Mesenchymal stem cell (in vitro differentiated cells and primary cell): ENCODE measurements at regions not wholly inside any gene's neighbourhood (a gene's known extent, or its start where the extent isn't known, plus 50 kb on each side); places are given as distances from the start of the nearest gene placed in this dataset.

Experiments used
- DNase-seq: peaks from one replicate; pipeline ENCODE4 v3.0.0-alpha.2; 2013
- H2AFZ ChIP-seq: one replicate; pipeline ENCODE4 v1.6.1; 2013; ENCODE audit warnings: low read depth, mild to moderate bottlenecking, control low read depth, inconsistent platforms, low read length, moderate library complexity
- H2AK5ac ChIP-seq: 2 replicates; pipeline ENCODE4 v1.6.1; 2013; ENCODE audit warnings: low read length, moderate library complexity, mild to moderate bottlenecking, inconsistent platforms; ENCODE audit not compliant: severe bottlenecking
- H2BK120ac ChIP-seq: one replicate; pipeline ENCODE4 v1.6.1; 2013; ENCODE audit warnings: low read depth, mild to moderate bottlenecking, inconsistent platforms, low read length, moderate library complexity
- H2BK12ac ChIP-seq, 2 experiments: one replicate each; pipeline ENCODE4 v1.6.1; 2013; ENCODE audit warnings: inconsistent platforms in 2 of 2, low read length in 2 of 2, mild to moderate bottlenecking in 2 of 2, moderate library complexity in 2 of 2, control low read depth in 1 of 2
- H2BK15ac ChIP-seq: one replicate; pipeline ENCODE4 v1.6.1; 2013; ENCODE audit warnings: mild to moderate bottlenecking, low read depth, inconsistent platforms; ENCODE audit not compliant: poor library complexity, severe bottlenecking
- H2BK5ac ChIP-seq: 2 replicates; pipeline ENCODE4 v1.6.1; 2013; ENCODE audit warnings: low read depth, mild to moderate bottlenecking, low read length, control low read depth, inconsistent platforms; ENCODE audit not compliant: poor library complexity, severe bottlenecking
- H3K14ac ChIP-seq, 2 experiments: one replicate each; pipeline ENCODE4 v1.6.1; 2013; ENCODE audit warnings: inconsistent platforms in 2 of 2, low read length in 2 of 2, control low read depth in 1 of 2, mild to moderate bottlenecking in 1 of 2, moderate library complexity in 1 of 2
- H3K18ac ChIP-seq, 2 experiments: one replicate each; pipeline ENCODE4 v1.6.1; 2013; ENCODE audit warnings: inconsistent platforms in 2 of 2, low read length in 2 of 2, control low read depth in 1 of 2, low read depth in 1 of 2, mild to moderate bottlenecking in 1 of 2
- H3K23ac ChIP-seq, 2 experiments: one replicate each; pipeline ENCODE4 v1.6.1; 2013; ENCODE audit warnings: inconsistent platforms in 2 of 2, low read length in 2 of 2, mild to moderate bottlenecking in 2 of 2, moderate library complexity in 2 of 2, control low read depth in 1 of 2
- H3K27ac ChIP-seq: 2 replicates; pipeline ENCODE4 v1.5.1; 2013; ENCODE audit warnings: mild to moderate bottlenecking, moderate library complexity, low read length, control low read depth, inconsistent platforms; ENCODE audit not compliant: poor library complexity, severe bottlenecking
- H3K27me3 ChIP-seq, 2 experiments: 2 replicates each; pipeline versions ENCODE4 v1.6.1 to v1.7.0; 2013; ENCODE audit warnings: low read length in 2 of 2, mild to moderate bottlenecking in 2 of 2, moderate library complexity in 2 of 2, control low read depth in 1 of 2, inconsistent platforms in 1 of 2; ENCODE audit not compliant: control insufficient read depth in 1 of 2, insufficient read depth in 1 of 2
- H3K36me3 ChIP-seq, 2 experiments: 2 replicates each; pipeline versions ENCODE4 v1.6.1 to v1.7.0; 2013; ENCODE audit warnings: low read length in 2 of 2, control low read depth in 1 of 2, inconsistent platforms in 1 of 2, low read depth in 1 of 2, mild to moderate bottlenecking in 1 of 2; ENCODE audit not compliant: insufficient read depth in 2 of 2, control insufficient read depth in 1 of 2
- H3K4ac ChIP-seq, 2 experiments: one replicate each; pipeline ENCODE4 v1.6.1; 2013; ENCODE audit warnings: inconsistent platforms in 2 of 2, low read length in 2 of 2, mild to moderate bottlenecking in 2 of 2, moderate library complexity in 2 of 2, control low read depth in 1 of 2, low read depth in 1 of 2
- H3K4me1 ChIP-seq: 2 replicates; pipeline ENCODE4 v1.6.1; 2013; ENCODE audit warnings: low read depth, low read length, control low read depth; ENCODE audit not compliant: control insufficient read depth, insufficient read depth
- H3K4me2 ChIP-seq: 2 replicates; pipeline ENCODE4 v1.6.1; 2013; ENCODE audit warnings: low read length, mild to moderate bottlenecking, inconsistent platforms; ENCODE audit not compliant: poor library complexity, severe bottlenecking
- H3K4me3 ChIP-seq, 2 experiments: 2 replicates each; pipeline versions ENCODE4 v1.5.1 to v1.7.0; 2013; ENCODE audit warnings: low read length in 2 of 2, mild to moderate bottlenecking in 2 of 2, control low read depth in 1 of 2, low read depth in 1 of 2; ENCODE audit not compliant: insufficient read depth in 1 of 2
- H3K79me1 ChIP-seq: replicated peaks from 2 replicates; pipeline ENCODE4 v1.6.1; 2013; ENCODE audit warnings: mild to moderate bottlenecking, control low read depth, low read length, inconsistent platforms; ENCODE audit not compliant: poor library complexity, severe bottlenecking
- H3K9ac ChIP-seq: 2 replicates; pipeline ENCODE4 v1.7.0; 2013; ENCODE audit warnings: mild to moderate bottlenecking, low read length, moderate library complexity
- H3K9me3 ChIP-seq: 2 replicates; pipeline ENCODE4 v1.7.0; 2013; ENCODE audit warnings: mild to moderate bottlenecking, low read length; ENCODE audit not compliant: control insufficient read depth
- H4K8ac ChIP-seq: one replicate; pipeline ENCODE4 v1.6.1; 2013; ENCODE audit warnings: inconsistent platforms, mild to moderate bottlenecking, low read length, moderate library complexity
- H4K91ac ChIP-seq: one replicate; pipeline ENCODE4 v1.6.1; 2013; ENCODE audit warnings: mild to moderate bottlenecking, low read length, inconsistent platforms
- WGBS: methylation state at CpG from one replicate; pipeline ENCODE4 v1.1.7; 2013; ENCODE audit warnings: mixed read lengths; 5-methylcytosine and 5-hydroxymethylcytosine counted together

GRCh38 chr2:133814890-133815289, 246.6 kb upstream of the NCKAP5 start:
- Histone ChIP-seq H3K9me3 (no peaks in the 10 kb centered on the region), H3K4me3 (no peak overlapping the region), H3K14ac (no peak overlapping the region), H2BK12ac (peak overlapping the region in 1 of 2 experiments; percentile 85), H2AFZ (no peak overlapping the region), H3K4ac (peak overlapping the region in 1 of 2 experiments; percentile 36), H2BK5ac (no peak overlapping the region), H3K36me3 (no peaks in the 10 kb centered on the region), H3K79me1 (no peaks in the 10 kb centered on the region), H2BK15ac (no peak overlapping the region), H3K9ac (no peak overlapping the region), H4K91ac (no peak overlapping the region), H2AK5ac (peak overlapping the region; percentile 47), H3K27ac (no peak overlapping the region), H4K8ac (no peak overlapping the region), H3K23ac (no peak overlapping the region), H3K4me2 (no peak overlapping the region), H3K4me1 (peaks cover 21% of the 10 kb centered on the region), H2BK120ac (no peak overlapping the region), H3K18ac (peak overlapping the region in 1 of 2 experiments; percentile 61), H3K27me3 (no peaks in the 10 kb centered on the region)
- DNase-seq: no peak
- 79% methylated on average over 3 of the region's 4 CpGs for WGBS

- no peaks in the 10 kb centered on the region for H3K79me1 ChIP-seq
- peak overlapping the region; percentile 93 for H4K91ac ChIP-seq
- peak overlapping the region; percentile 71 for H2BK15ac ChIP-seq
- H3K14ac ChIP-seq: no peak overlapping the region
- no peaks in the 10 kb centered on the region for H3K9me3 ChIP-seq
- no peak overlapping the region for H3K4me3 ChIP-seq
- no peaks in the 10 kb centered on the region for H3K36me3 ChIP-seq
- peak overlapping the region in 1 of 2 experiments; percentile 96 for H3K23ac ChIP-seq
- H3K4me2 ChIP-seq: no peak overlapping the region
- H4K8ac ChIP-seq: peak overlapping the region; percentile 27
- peak overlapping the region; percentile 72 for H2AK5ac ChIP-seq
- H2AFZ ChIP-seq: no peak overlapping the region
- H3K4ac ChIP-seq: peak overlapping the region; percentile 9 to 32
- H2BK12ac ChIP-seq: peak overlapping the region; percentile 62 to 85
- H3K18ac ChIP-seq: peak overlapping the region; percentile 80 to 95
- H3K9ac ChIP-seq: no peak overlapping the region
- no peak overlapping the region for H3K27ac ChIP-seq
- peaks cover 23% of the 10 kb centered on the region for H3K4me1 ChIP-seq
- H2BK120ac ChIP-seq: no peak overlapping the region
- H3K27me3 ChIP-seq: no peaks in the 10 kb centered on the region
- DNase-seq: no peak
- no peak overlapping the region for H2BK5ac ChIP-seq
- 100% methylated on average over 3 of the region's 3 CpGs for WGBS
Measured at GRCh38 chr2:133816037-133816436, 247.8 kb upstream of the NCKAP5 start.

DNA sequence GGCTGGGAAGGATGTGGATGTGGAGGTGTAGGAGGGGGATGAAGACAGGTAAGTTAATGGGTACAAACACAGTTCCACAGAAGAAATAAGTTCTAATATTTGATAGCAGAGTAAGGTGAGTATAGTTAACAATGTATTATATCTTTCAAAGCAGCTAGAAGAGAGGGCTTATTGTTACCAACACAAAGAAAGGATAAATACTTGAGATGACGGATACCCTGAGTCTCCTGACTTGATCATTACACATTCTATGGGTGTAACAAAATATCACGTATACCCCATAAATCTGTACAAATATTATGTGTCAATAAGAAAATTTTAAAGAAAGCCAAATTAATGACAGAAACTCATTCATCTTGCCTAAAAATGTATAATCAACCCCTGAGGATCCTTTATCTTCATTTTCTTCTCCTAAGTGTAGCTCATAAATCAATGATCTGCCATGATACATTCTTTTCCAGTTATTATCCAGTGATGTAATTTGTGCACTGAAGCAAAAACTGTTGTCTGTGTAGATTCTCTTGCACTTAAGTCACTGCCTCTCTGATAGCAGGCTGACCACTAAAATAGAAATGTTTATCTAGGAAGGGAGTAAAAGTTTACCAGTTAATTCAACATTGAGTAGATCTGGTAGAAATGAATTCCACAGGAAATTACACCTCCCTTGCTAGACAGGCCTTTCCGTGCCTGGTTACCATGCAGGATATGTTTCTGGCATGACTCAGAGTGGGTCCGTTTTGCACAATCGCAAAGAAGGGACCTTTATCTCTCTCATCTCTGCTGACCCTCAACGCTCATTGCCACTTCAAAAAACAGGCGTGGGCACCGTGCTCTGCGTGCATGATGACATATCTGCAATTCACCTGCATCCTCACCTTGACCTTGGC, 249.7 kb upstream of the NCKAP5 start:
- Histone ChIP-seq H3K27ac (peak overlapping the region; percentile 86), H2AK5ac (no peak overlapping the region), H3K4me3 (no peak overlapping the region), H2BK15ac (no peak overlapping the region), H3K18ac (no peak overlapping the region), H3K9ac (peak overlapping the region; percentile 50), H3K4ac (no peak overlapping the region), H2AFZ (no peak overlapping the region), H2BK120ac (no peak overlapping the region), H3K4me2 (no peak overlapping the region), H3K36me3 (no peaks in the 10 kb centered on the region), H3K79me1 (no peaks in the 10 kb centered on the region), H3K9me3 (no peaks in the 10 kb centered on the region), H4K91ac (no peak overlapping the region), H4K8ac (no peak overlapping the region), H3K23ac (no peak overlapping the region), H3K14ac (no peak overlapping the region), H2BK12ac (no peak overlapping the region), H3K4me1 (peaks cover 25% of the 10 kb centered on the region), H2BK5ac (peak overlapping the region; percentile 93), H3K27me3 (no peaks in the 10 kb centered on the region)
- WGBS: 0% methylated on average over 3 of the region's 9 CpGs
- DNase-seq: peak; percentile 97

- H2BK120ac ChIP-seq: no peak overlapping the region
- peaks cover 24% of the 10 kb centered on the region for H3K4me1 ChIP-seq
- no peak overlapping the region for H3K4me3 ChIP-seq
- H2BK5ac ChIP-seq: no peak overlapping the region
- no peak for DNase-seq
- no peak overlapping the region for H2AK5ac ChIP-seq
- H3K27ac ChIP-seq: peak overlapping the region; percentile 86
- no peak overlapping the region for H4K91ac ChIP-seq
- H3K4ac ChIP-seq: no peak overlapping the region
- no peaks in the 10 kb centered on the region for H3K36me3 ChIP-seq
- H2AFZ ChIP-seq: no peak overlapping the region
- 0% methylated on average over 1 of the region's 3 CpGs for WGBS
- no peak overlapping the region for H3K23ac ChIP-seq
- no peak overlapping the region for H3K18ac ChIP-seq
- no peaks in the 10 kb centered on the region for H3K27me3 ChIP-seq
- no peak overlapping the region for H2BK12ac ChIP-seq
- no peak overlapping the region for H2BK15ac ChIP-seq
- H3K79me1 ChIP-seq: no peaks in the 10 kb centered on the region
- H3K14ac ChIP-seq: no peak overlapping the region
- no peak overlapping the region for H3K9ac ChIP-seq
- no peaks in the 10 kb centered on the region for H3K9me3 ChIP-seq
- no peak overlapping the region for H3K4me2 ChIP-seq
- H4K8ac ChIP-seq: no peak overlapping the region
Measured at GRCh38 chr2:133818661-133819060, 250.4 kb upstream of the NCKAP5 start.
